GM21825 (cell line): ENCODE measurements at regions not wholly inside any gene's neighbourhood (a gene's known extent, or its start where the extent isn't known, plus 50 kb on each side); places are given as distances from the start of the nearest gene placed in this dataset.

ENCODE experiments used
- ATAC-seq: cut with Tn5 transposase; IDR thresholded peaks from one replicate; pipeline ENCODE4 v1.9.1; 2021; ENCODE audit warnings: mild to moderate bottlenecking, moderate library complexity; ENCODE audit not compliant: unreplicated experiment

- no peak for ATAC-seq
Observed at GRCh38 chr16:64892835-64893785, 228.8 kb downstream of the CDH11 start.

- ATAC-seq, result no peak
Observed at GRCh38 chr16:64889446-64889845, 232.4 kb downstream of the CDH11 start.

GRCh38 chr16:64887651-64888050, 234.2 kb downstream of the CDH11 start:
- ATAC-seq, result no peak

- no peak for ATAC-seq
Observed at GRCh38 chr16:64882078-64882784, 239.6 kb downstream of the CDH11 start.

GRCh38 chr16:64880994-64881393, 240.9 kb downstream of the CDH11 start:
- ATAC-seq, result no peak

GRCh38 chr16:64880006-64880405, 241.9 kb downstream of the CDH11 start:
- ATAC-seq, result no peak

GRCh38 chr16:64878940-64879339, 242.9 kb downstream of the CDH11 start:
- no peak for ATAC-seq

GRCh38 chr16:64872101-64872500, 249.8 kb downstream of the CDH11 start:
- ATAC-seq, result no peak

- ATAC-seq, result no peak
Observed at GRCh38 chr16:64870859-64871258, 251.0 kb downstream of the CDH11 start.

- ATAC-seq, result no peak
Observed at GRCh38 chr16:64869781-64870180, 252.1 kb downstream of the CDH11 start.

- ATAC-seq, result no peak
Observed at GRCh38 chr16:64866021-64866420, 255.8 kb downstream of the CDH11 start.

- no peak for ATAC-seq
Observed at GRCh38 chr16:64865069-64865696, 256.7 kb downstream of the CDH11 start.

GRCh38 chr16:64864232-64864809, 257.5 kb downstream of the CDH11 start:
- ATAC-seq, result no peak

GRCh38 chr16:64858076-64858475, 263.8 kb downstream of the CDH11 start:
- no peak for ATAC-seq

- no peak for ATAC-seq
Observed at GRCh38 chr16:64857411-64857810, 264.5 kb downstream of the CDH11 start.

- ATAC-seq, result no peak
Observed at GRCh38 chr16:64853551-64853950, 268.3 kb downstream of the CDH11 start.

- no peak for ATAC-seq
Observed at GRCh38 chr16:64846966-64847365, 274.9 kb downstream of the CDH11 start.

- no peak for ATAC-seq
Observed at GRCh38 chr16:64845071-64845470, 276.8 kb downstream of the CDH11 start.

GRCh38 chr16:64841482-64841881, 280.4 kb downstream of the CDH11 start:
- ATAC-seq, result no peak

- ATAC-seq, result no peak
Observed at GRCh38 chr16:64841071-64841470, 280.8 kb downstream of the CDH11 start.

GRCh38 chr16:64830653-64831052, 291.2 kb downstream of the CDH11 start:
- ATAC-seq, result no peak
